ENCODE measurements at regions not wholly inside any gene's neighbourhood (a gene's known extent, or its start where the extent isn't known, plus 50 kb on each side); places are given as distances from the start of the nearest gene placed in this dataset.
"Not testable (repeated sequence)": the region's sequence is repeated elsewhere in the genome, so short reads cannot be mapped to it uniquely, and the experiment has no call there.

DNA sequence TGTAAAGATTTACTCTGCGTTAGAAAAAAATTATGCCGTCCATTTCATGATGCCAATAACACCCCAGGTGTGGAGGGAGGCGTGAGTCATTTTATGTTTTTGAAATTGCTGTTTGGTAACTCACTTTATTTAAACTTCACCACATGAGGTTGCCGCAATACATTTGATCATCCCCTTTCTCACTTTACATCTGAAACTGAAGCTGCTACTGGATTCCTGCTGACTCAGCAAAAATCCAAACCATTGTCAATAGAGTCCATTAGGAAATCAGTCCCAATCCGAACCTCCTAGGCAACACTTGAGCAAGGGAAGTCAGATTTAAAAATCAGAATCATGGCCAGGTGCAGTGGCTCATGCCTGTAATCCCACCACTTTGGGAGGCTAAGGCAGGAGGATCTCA lies 136.6 kb upstream of the SVIL start:
- H3K4me3 ChIP-seq (ENCODE audit: low read depth, low read length) = no peak overlapping the region
- peaks cover 8% of the 10 kb centered on the region for H3K27me3 ChIP-seq (ENCODE audit: control insufficient read depth, insufficient read depth, low read length)
- TF ChIP-seq CTCF (IDR thresholded peaks at IDR 0.05; ENCODE audit: insufficient read depth, low read depth, low read length) = no peak
- ChIA-PET CTCF (interaction anchor here (1.5 kb wide), 1 partner anchor 87 kb away, joined by 3 read pairs; no protein-coding TSS in a partner anchor), POLR2A (no interaction called here)
- DNase-seq (ENCODE audit: low read depth) = no peak
- H3K36me3 ChIP-seq (ENCODE audit: control insufficient read depth, insufficient read depth, low read length) = no peaks in the 10 kb centered on the region

DNA sequence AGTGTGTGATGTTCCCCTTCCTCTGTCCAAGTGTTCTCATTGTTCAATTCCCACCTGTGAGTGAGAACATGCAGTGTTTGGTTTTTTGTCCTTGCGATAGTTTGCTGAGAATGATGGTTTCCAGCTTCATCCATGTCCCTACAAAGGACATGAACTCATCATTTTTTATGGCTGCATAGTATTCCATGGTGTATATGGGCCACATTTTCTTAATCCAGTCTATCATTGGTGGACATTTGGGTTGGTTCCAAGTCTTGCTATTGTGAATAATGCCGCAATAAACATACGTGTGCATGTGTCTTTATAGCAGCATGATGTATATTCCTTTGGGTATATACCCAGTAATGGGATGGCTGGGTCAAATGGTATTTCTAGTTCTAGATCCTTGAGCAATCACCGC lies 134.5 kb upstream of the SVIL start:
- H3K27me3 ChIP-seq (ENCODE audit: control insufficient read depth, insufficient read depth, low read length) = peaks cover 11% of the 10 kb centered on the region
- DNase-seq (ENCODE audit: low read depth); H3K36me3 ChIP-seq (ENCODE audit: control insufficient read depth, insufficient read depth, low read length); CTCF ChIA-PET; H3K4me3 ChIP-seq (ENCODE audit: low read depth, low read length); POLR2A ChIA-PET: not testable (repeated sequence)

- ChIA-PET POLR2A (no interaction called here), CTCF (no interaction called here)
- DNase-seq (ENCODE audit: low read depth) = no peak
- no peaks in the 10 kb centered on the region for H3K36me3 ChIP-seq (ENCODE audit: control insufficient read depth, insufficient read depth, low read length)
- H3K4me3 ChIP-seq (ENCODE audit: low read depth, low read length) = no peak overlapping the region
- TF ChIP-seq CTCF (IDR thresholded peaks at IDR 0.05; ENCODE audit: insufficient read depth, low read depth, low read length) = no peak
- peaks cover 11% of the 10 kb centered on the region for H3K27me3 ChIP-seq (ENCODE audit: control insufficient read depth, insufficient read depth, low read length)
Observed at GRCh38 chr10:29767968-29768367, 133.2 kb upstream of the SVIL start.

DNA sequence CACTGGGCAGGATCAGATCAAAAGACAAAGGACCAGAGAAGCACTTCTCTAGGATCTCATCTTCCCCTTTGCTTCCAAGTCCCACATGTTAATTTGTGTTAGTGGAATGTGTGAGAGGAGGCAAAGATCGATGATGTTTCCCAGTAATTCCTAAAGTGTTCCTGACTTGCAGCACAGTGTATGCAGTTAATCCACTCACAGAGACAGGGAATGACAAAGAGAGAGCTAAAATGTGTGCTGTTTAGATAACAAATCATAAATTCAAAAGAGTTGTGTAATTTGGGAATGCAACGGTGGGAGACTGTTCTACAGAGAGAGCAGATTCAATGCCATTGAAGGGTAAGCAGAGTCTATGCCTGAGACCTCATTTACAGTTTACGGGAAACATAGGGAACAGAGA lies 132.0 kb upstream of the SVIL start:
- CTCF ChIA-PET = interaction anchor here (0.5 to 1.7 kb wide), 4 partner anchors 10 to 500 kb away, joined by 3 to 5 read pairs (median 4); no protein-coding TSS in a partner anchor

DNA sequence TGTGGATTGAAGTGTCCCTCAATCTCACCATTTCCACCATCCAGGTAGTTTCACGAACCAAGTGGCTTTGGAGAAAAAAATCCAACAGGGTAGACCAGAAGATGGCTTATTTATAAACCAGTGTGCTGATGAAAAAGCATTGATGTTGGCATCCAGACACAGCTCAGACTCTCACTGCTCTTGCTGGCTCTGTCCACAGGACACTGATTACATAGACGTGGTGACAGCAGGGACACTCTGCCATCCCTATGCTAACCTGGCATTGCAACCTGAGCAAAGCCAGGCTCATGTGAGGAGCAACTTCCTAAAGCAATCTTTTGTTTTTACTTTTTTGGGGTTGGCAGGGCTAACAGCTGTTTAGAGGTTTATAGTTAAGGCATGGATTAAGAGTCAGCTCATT lies 130.6 kb upstream of the SVIL start:
- H3K4me3 ChIP-seq (ENCODE audit: low read depth, low read length) = no peak overlapping the region
- no peaks in the 10 kb centered on the region for H3K36me3 ChIP-seq (ENCODE audit: control insufficient read depth, insufficient read depth, low read length)
- H3K27me3 ChIP-seq (ENCODE audit: control insufficient read depth, insufficient read depth, low read length) = peaks cover 9% of the 10 kb centered on the region
- no peak for DNase-seq (ENCODE audit: low read depth)
- TF ChIP-seq CTCF (IDR thresholded peaks at IDR 0.05; ENCODE audit: insufficient read depth, low read depth, low read length) = no peak
- ChIA-PET POLR2A (no interaction called here), CTCF (no interaction called here)

More for the DNA sequence above, 132.0 kb upstream of the SVIL start:
- Histone ChIP-seq H3K36me3 (ENCODE audit: control insufficient read depth, insufficient read depth, low read length) (no peaks in the 10 kb centered on the region), H3K4me3 (ENCODE audit: low read depth, low read length) (no peak overlapping the region), H3K27me3 (ENCODE audit: control insufficient read depth, insufficient read depth, low read length) (peaks cover 11% of the 10 kb centered on the region)
- DNase-seq (ENCODE audit: low read depth) = no peak
- POLR2A ChIA-PET = no interaction called here
- no peak for TF ChIP-seq CTCF (IDR thresholded peaks at IDR 0.05; ENCODE audit: insufficient read depth, low read depth, low read length)

- CTCF ChIA-PET = no interaction called here
- POLR2A ChIA-PET = no interaction called here
Observed at GRCh38 chr10:29763396-29763795, 128.6 kb upstream of the SVIL start.

More at GRCh38 chr10:29763396-29763795, 128.6 kb upstream of the SVIL start:
- Histone ChIP-seq H3K27me3 (ENCODE audit: control insufficient read depth, insufficient read depth, low read length) (peaks cover 9% of the 10 kb centered on the region), H3K4me3 (ENCODE audit: low read depth, low read length) (no peak overlapping the region), H3K36me3 (ENCODE audit: control insufficient read depth, insufficient read depth, low read length) (no peaks in the 10 kb centered on the region)
- TF ChIP-seq CTCF (IDR thresholded peaks at IDR 0.05; ENCODE audit: insufficient read depth, low read depth, low read length) = no peak
- no peak for DNase-seq (ENCODE audit: low read depth)
